IPS-18c (cell line): ENCODE measurements at regions not wholly inside any gene's neighbourhood (a gene's known extent, or its start where the extent isn't known, plus 50 kb on each side); places are given as distances from the start of the nearest gene placed in this dataset.
"Not testable (repeated sequence)": the region's sequence is repeated elsewhere in the genome, so short reads cannot be mapped to it uniquely, and the experiment has no call there.

ENCODE experiments used
- H3K4me3 ChIP-seq: 2 replicates; pipeline ENCODE4 v1.7.0; 2013; ENCODE audit warnings: low read depth, mild to moderate bottlenecking, low read length, moderate library complexity; ENCODE audit not compliant: insufficient read depth
- H3K9me3 ChIP-seq: one replicate; pipeline ENCODE4 v1.6.1; 2013; ENCODE audit warnings: mild to moderate bottlenecking, low read length, moderate library complexity; ENCODE audit not compliant: control insufficient read depth, insufficient read depth

DNA sequence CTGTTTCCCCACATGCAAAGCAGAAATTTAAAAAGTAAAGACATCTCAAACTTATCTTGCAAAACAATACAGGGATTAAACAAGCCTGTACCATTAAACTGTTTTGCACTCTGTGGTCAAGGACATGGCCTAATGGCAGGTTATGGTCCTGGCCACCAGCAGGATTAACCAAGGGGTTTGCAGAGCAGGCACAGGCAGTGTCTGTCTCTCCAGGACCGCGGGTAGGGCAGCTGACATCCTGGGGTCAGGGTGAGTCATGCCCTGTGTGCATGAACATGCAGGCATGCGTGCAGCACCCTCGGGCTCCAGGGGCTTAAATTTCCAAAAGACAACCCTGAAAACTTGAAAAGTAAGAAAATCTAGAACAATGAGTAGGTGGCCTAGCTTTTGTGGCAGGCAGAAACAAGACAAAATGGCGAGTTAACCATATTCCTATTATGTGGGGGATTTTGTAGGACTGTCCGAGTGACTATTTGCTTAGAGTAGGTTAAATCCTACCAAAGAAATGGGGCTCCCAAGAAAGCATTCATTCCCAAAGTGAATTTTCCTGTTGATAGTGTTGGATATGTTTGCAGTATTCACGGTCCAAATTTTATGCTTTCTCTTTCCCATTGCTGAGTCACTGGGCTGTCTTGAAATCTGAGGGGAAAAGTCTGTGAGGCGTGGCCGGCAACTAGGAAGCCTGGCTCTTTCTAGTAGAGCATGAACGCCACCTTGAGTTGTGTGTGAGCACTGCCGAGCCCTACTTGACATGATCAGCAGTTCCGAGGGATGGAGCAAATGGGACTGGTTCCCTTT, 158.4 kb upstream of the FAM20A start:
- Histone ChIP-seq H3K4me3 (no peak overlapping the region), H3K9me3 (no peaks in the 10 kb centered on the region)

DNA sequence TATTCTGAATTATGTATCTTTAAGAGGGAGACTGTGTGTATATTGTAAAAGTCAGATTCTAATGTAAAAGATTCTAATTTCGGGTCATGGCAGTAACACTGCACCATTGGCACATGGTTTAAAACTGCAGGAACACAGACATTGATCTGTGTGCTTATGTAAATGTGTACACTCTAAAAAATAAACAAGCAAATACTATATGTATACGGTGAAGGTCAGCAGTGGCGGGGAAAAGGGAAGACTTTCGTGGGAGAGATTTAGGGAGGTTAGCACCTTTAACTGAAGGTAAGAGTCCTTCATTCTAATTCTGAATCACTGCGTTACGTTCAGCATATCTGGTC, 157.8 kb upstream of the FAM20A start:
- no peak overlapping the region for H3K4me3 ChIP-seq
- no peaks in the 10 kb centered on the region for H3K9me3 ChIP-seq

- H3K4me3 ChIP-seq, H3K9me3 ChIP-seq: not testable (repeated sequence)
These were observed 156.9 kb upstream of the FAM20A start for GRCh38 chr17:68757866-68758757.

- H3K4me3 ChIP-seq, result no peak overlapping the region
These were observed 153.0 kb upstream of the FAM20A start for GRCh38 chr17:68753985-68754769.

GRCh38 chr17:68750208-68750562, 149.0 kb upstream of the FAM20A start:
- no peak overlapping the region for H3K4me3 ChIP-seq
- H3K9me3 ChIP-seq, result no peaks in the 10 kb centered on the region

More at GRCh38 chr17:68753985-68754769, 153.0 kb upstream of the FAM20A start:
- H3K9me3 ChIP-seq, result no peaks in the 10 kb centered on the region

- Histone ChIP-seq H3K4me3 (no peak overlapping the region), H3K9me3 (no peaks in the 10 kb centered on the region)
These were observed 148.4 kb upstream of the FAM20A start for GRCh38 chr17:68749349-68750207.

DNA sequence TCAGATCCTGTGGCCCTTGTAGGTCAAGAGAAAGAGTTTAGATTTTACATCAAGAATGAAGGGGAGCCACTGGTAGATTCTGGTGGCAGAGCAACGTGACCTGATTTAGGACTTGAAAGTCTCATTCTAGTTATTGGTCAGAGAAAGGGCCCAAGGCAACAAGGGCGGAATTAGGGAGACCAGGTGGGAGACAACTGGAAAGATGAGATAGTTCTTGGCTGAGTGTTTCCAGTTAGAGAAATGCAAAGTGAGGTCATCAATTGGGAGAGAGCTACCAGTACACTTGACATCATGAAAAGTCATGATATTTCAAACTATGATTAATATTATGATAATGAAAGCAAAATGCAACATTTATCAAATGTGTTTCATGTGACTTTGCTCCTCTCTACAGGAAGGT, 147.2 kb upstream of the FAM20A start:
- H3K9me3 ChIP-seq, result no peaks in the 10 kb centered on the region
- no peak overlapping the region for H3K4me3 ChIP-seq

- Histone ChIP-seq H3K4me3 (no peak overlapping the region), H3K9me3 (peaks cover 2% of the 10 kb centered on the region)
These were observed 139.6 kb upstream of the FAM20A start for GRCh38 chr17:68740555-68741447.

DNA sequence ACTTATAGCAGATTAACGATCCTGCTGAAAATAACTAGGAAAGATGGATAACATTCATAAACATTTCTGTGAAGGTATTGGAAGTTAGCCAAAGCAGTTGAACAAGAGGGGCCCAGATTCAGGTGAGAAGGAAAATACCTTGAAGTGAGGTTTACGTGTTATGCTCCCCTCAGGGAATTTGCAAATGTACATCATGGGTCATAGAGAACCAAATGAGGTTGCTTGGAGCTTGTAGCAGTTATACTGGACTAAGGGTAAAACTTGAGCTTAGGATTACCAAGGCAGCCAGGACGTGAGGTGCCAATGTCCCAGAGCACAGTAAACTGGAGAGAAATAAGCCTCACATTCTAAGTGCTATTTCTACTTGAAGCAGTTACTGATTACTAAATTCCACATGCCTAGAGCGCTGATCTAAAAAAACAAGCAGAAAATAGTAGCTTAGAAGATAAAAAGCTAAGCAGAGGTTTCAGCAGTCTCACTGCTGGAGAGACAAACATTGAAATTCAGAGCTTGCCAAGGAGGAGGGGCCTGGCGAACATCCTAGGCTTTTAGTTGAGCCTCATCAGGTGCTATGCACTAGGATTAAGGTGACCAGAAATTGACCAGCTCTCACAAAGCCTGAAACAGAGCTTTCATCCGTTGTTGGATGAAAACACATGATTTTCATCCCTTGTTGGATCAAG, 136.7 kb upstream of the FAM20A start:
- peaks cover 7% of the 10 kb centered on the region for H3K9me3 ChIP-seq
- no peak overlapping the region for H3K4me3 ChIP-seq

DNA sequence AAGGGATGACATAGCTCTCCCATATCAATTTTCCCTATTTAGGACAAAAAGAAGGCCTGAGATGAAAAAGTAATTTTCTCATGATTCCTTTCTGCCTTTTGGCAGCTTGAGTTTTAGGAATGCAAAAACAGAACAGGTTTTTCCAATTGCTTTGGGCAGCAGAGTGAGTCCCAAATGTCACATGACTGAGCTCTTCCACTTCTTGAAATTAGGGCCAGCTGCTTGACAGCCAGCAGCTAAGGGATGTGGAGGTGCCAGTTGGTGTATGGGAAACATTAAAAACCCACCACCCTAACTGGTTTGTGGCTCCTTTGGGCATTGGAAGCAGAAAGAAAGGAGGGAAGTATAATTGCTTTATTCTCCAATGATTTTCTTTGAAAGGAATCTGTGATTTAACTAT, 133.8 kb upstream of the FAM20A start:
- peaks cover 5% of the 10 kb centered on the region for H3K9me3 ChIP-seq
- H3K4me3 ChIP-seq, result no peak overlapping the region

DNA sequence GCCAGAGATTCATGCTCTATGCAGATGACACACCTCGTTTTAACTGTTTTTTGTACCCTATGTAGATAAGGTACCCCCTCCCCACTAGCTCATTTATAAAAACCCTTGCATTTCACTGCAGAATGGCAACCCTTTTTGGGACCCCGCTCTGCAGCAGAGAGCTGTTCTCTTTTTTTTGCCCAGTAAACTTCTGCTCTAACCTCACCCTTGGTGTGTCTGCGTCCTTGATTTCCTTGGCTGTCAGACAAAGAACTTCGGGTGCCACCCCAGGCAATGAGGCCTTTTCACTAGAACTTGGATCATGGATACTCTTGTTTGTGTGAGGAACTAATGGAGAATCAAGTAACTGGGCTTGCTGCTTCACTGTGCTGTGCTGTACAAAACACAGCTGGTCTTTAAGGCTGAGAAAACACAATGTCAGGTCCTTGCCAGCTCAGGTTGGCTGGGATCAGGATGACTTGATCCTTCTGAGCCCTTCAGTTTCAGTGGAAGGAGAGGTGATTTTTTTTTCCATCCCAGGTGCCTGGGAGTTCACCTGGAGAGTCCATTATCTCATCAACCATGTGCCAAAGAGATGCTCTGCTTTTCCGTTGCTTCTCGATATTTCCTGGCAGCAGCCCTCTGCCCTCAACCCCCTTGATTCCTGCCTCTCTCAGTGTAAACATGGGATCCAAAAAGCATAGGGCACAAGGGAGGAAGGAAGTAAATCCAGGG, 133.2 kb upstream of the FAM20A start:
- H3K4me3 ChIP-seq, result no peak overlapping the region
- peaks cover 5% of the 10 kb centered on the region for H3K9me3 ChIP-seq

- H3K9me3 ChIP-seq, result peaks cover 5% of the 10 kb centered on the region
These were observed 132.3 kb upstream of the FAM20A start for GRCh38 chr17:68733241-68734176.

GRCh38 chr17:68732301-68732749, 131.2 kb upstream of the FAM20A start:
- no peak overlapping the region for H3K4me3 ChIP-seq

More at GRCh38 chr17:68733241-68734176, 132.3 kb upstream of the FAM20A start:
- H3K4me3 ChIP-seq, result no peak overlapping the region

GRCh38 chr17:68731465-68731864, 130.3 kb upstream of the FAM20A start:
- Histone ChIP-seq H3K4me3 (no peak overlapping the region), H3K9me3 (peaks cover 5% of the 10 kb centered on the region)

More at GRCh38 chr17:68732301-68732749, 131.2 kb upstream of the FAM20A start:
- H3K9me3 ChIP-seq, result peaks cover 5% of the 10 kb centered on the region
